ENCODE measurements at regions not wholly inside any gene's neighbourhood (a gene's known extent, or its start where the extent isn't known, plus 50 kb on each side); places are given as distances from the start of the nearest gene placed in this dataset.

DNA sequence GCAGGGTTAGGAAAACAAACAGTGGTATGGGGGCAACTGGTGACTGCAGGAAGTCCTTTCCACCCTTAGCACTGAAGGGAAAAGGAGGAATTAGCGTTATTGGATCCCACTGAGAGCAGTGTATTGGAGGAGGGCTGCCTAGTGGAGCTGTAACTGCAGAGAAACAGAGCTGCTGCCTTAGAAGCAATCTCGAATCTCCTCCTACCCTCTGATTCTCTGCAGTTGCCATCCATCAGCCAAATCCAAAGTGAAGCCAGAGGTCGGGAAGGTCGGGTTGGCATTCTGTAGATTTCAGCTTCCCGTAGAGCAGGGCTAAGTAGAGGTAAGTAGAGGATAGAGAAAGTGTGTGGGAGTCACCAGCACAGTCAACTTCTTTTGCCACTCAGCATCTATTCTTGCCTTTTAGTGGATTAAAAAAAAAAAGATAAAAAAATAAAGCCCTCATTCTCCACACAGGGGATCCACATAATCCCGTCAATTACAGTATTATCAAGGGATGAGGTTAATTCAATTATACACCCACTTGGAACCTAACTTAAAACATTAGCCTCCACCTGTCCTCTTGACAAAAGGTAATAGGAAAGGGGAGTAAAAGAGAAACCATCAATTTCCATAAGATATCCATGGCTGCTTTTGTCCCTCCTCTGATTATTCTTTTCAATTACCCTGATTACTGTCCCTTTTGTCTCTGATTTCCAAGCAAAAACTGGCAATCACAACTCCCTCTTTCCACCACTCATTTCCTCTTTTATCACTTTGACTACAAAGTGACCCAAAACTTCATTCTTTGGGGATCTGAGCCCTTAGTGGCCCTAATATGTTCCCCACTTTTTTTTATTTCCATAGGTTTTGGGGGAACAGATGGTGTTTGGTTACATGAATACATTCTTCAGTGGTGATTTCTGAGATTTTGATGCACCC is 234.7 kb downstream of the RBM26 start:
- BruUV-seq (replicated peaks): no TSS peak
- Histone ChIP-seq H3K4me1 (ENCODE audit: insufficient read depth, low read length, poor library complexity, severe bottlenecking) (no peaks in the 10 kb centered on the region), H3K4me3 (ENCODE audit: low read depth, low read length, poor library complexity, severe bottlenecking) (no peak overlapping the region), H2AFZ (ENCODE audit: low read length) (no peak overlapping the region), H3K9me2 (ENCODE audit: insufficient read depth, low read length) (no peaks in the 10 kb centered on the region), H3K4me2 (ENCODE audit: low read length) (no peak overlapping the region), H3K36me3 (ENCODE audit: insufficient read depth, low read length) (no peaks in the 10 kb centered on the region), H3K27ac (ENCODE audit: low read depth, low read length, poor library complexity, severe bottlenecking) (no peak overlapping the region), H3K9me3 (ENCODE audit: low read length) (no peaks in the 10 kb centered on the region), H3K79me2 (ENCODE audit: insufficient read depth, low read depth, low read length) (no peaks in the 10 kb centered on the region), H4K20me1 (ENCODE audit: insufficient read depth, low read length) (no peaks in the 10 kb centered on the region)
- DNase-seq (ENCODE audit: low spot score): no peak
- ChIA-PET POLR2A (no interaction called here), CTCF (ENCODE audit: unreplicated experiment) (no interaction called here)
- intact Hi-C loops (cut with micrococcal nuclease; ENCODE audit: unreplicated experiment): no loop called here
- TF ChIP-seq, protein P1, sequence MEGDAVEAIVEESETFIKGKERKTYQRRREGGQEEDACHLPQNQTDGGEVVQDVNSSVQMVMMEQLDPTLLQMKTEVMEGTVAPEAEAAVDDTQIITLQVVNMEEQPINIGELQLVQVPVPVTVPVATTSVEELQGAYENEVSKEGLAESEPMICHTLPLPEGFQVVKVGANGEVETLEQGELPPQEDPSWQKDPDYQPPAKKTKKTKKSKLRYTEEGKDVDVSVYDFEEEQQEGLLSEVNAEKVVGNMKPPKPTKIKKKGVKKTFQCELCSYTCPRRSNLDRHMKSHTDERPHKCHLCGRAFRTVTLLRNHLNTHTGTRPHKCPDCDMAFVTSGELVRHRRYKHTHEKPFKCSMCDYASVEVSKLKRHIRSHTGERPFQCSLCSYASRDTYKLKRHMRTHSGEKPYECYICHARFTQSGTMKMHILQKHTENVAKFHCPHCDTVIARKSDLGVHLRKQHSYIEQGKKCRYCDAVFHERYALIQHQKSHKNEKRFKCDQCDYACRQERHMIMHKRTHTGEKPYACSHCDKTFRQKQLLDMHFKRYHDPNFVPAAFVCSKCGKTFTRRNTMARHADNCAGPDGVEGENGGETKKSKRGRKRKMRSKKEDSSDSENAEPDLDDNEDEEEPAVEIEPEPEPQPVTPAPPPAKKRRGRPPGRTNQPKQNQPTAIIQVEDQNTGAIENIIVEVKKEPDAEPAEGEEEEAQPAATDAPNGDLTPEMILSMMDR (conservative IDR thresholded peaks at IDR 0.05; ENCODE audit: low read length): no peak
- TF ChIP-seq EZH2phosphoT487 (IDR thresholded peaks at IDR 0.05; ENCODE audit: borderline replicate concordance, low read depth, low read length): no peak

DNA sequence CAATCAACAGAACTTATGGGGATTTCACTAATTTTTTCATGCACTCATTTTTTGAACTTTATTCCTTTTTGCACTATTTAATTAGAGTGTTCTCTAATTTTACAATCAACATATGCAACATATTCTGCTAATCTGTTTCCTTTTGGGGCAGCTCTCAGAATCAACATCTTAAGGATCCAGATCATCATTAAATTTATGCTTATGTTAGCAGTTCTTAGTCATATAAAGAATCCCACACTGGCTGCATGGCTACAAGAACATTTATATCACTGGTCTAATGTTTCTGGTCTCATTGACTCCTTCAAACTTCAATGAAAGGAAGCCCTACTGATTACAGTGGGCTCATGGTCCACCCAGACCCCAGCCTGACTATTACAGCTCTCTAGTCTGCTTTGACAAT is 245.2 kb downstream of the RBM26 start:
- Histone ChIP-seq H4K20me1 (ENCODE audit: insufficient read depth, low read length) (no peaks in the 10 kb centered on the region), H3K9me2 (ENCODE audit: insufficient read depth, low read length) (no peaks in the 10 kb centered on the region), H3K4me3 (ENCODE audit: low read depth, low read length, poor library complexity, severe bottlenecking) (no peak overlapping the region), H3K36me3 (ENCODE audit: insufficient read depth, low read length) (no peaks in the 10 kb centered on the region), H3K4me2 (ENCODE audit: low read length) (no peak overlapping the region), H3K9me3 (ENCODE audit: low read length) (no peaks in the 10 kb centered on the region), H2AFZ (ENCODE audit: low read length) (no peak overlapping the region), H3K79me2 (ENCODE audit: insufficient read depth, low read depth, low read length) (no peaks in the 10 kb centered on the region), H3K4me1 (ENCODE audit: insufficient read depth, low read length, poor library complexity, severe bottlenecking) (no peaks in the 10 kb centered on the region), H3K27ac (ENCODE audit: low read depth, low read length, poor library complexity, severe bottlenecking) (no peak overlapping the region)
- DNase-seq (ENCODE audit: low spot score): no peak
- POLR2A ChIA-PET: no interaction called here
- no TSS peak for BruUV-seq (replicated peaks)
- intact Hi-C loops (cut with micrococcal nuclease; ENCODE audit: unreplicated experiment): no loop called here
- CTCF ChIA-PET (ENCODE audit: unreplicated experiment): no interaction called here
- TF ChIP-seq EZH2phosphoT487 (IDR thresholded peaks at IDR 0.05; ENCODE audit: borderline replicate concordance, low read depth, low read length): no peak
- TF ChIP-seq, protein P1 (conservative IDR thresholded peaks at IDR 0.05; ENCODE audit: low read length): no peak

DNA sequence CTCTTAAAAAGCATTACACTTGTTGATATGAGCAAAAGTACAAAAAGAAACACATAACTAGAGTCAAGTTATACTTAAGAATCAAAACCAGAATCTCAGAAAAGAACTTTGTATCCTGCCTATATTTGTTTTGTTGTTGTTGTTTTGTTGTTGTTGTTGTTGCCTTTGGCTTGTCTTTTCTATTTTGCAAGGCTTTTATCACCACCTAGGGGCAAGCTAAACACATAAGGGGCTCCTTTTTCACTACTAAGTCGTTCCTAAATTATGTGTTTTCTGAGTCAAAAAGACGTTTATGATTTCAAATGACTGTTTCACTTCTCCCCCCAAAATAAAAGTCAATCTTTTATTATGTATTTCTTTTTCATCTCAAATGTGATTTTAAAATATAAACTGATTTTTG is 250.2 kb downstream of the RBM26 start:
- DNase-seq (ENCODE audit: low spot score): no peak
- no peak for TF ChIP-seq EZH2phosphoT487 (IDR thresholded peaks at IDR 0.05; ENCODE audit: borderline replicate concordance, low read depth, low read length)
- TF ChIP-seq, protein P1 (conservative IDR thresholded peaks at IDR 0.05; ENCODE audit: low read length): no peak
- intact Hi-C loops (cut with micrococcal nuclease; ENCODE audit: unreplicated experiment): no loop called here
- H2AFZ ChIP-seq (ENCODE audit: low read length): no peak overlapping the region
- no peaks in the 10 kb centered on the region for H3K36me3 ChIP-seq (ENCODE audit: insufficient read depth, low read length)
- no peak overlapping the region for H3K4me3 ChIP-seq (ENCODE audit: low read depth, low read length, poor library complexity, severe bottlenecking)
- no peaks in the 10 kb centered on the region for H4K20me1 ChIP-seq (ENCODE audit: insufficient read depth, low read length)
- H3K27ac ChIP-seq (ENCODE audit: low read depth, low read length, poor library complexity, severe bottlenecking): no peak overlapping the region
- no peak overlapping the region for H3K4me2 ChIP-seq (ENCODE audit: low read length)
- ChIA-PET CTCF (ENCODE audit: unreplicated experiment) (no interaction called here), POLR2A (no interaction called here)
- no peaks in the 10 kb centered on the region for H3K4me1 ChIP-seq (ENCODE audit: insufficient read depth, low read length, poor library complexity, severe bottlenecking)
- H3K9me2 ChIP-seq (ENCODE audit: insufficient read depth, low read length): no peaks in the 10 kb centered on the region
- H3K9me3 ChIP-seq (ENCODE audit: low read length): no peaks in the 10 kb centered on the region
- BruUV-seq (replicated peaks): no TSS peak
- H3K79me2 ChIP-seq (ENCODE audit: insufficient read depth, low read depth, low read length): no peaks in the 10 kb centered on the region

All from OCI-LY7 (cell line).